ENCODE measurements at regions not wholly inside any gene's neighbourhood (a gene's known extent, or its start where the extent isn't known, plus 50 kb on each side); places are given as distances from the start of the nearest gene placed in this dataset.

DNA sequence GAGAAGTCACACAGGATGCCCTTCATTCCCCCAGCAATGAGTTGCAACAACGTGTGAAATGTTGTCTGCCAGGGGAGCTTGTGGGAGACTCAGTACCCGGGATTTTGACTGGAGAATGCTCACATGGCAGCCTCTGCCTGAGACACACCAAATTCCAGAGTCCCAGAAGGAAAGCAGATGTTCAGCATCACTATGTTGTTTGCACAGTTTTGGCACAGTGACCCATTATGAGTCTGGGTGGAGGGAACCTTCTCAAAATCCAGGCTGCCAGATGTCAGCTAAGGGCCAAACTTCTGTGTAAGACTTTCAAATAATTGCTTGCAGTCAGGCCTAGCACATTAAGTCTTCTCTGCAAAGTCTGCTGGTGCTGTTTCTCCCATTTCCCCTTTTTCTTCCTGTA is 1029.7 kb upstream of the TENM3 start (continued):
- TF ChIP-seq, protein P1, sequence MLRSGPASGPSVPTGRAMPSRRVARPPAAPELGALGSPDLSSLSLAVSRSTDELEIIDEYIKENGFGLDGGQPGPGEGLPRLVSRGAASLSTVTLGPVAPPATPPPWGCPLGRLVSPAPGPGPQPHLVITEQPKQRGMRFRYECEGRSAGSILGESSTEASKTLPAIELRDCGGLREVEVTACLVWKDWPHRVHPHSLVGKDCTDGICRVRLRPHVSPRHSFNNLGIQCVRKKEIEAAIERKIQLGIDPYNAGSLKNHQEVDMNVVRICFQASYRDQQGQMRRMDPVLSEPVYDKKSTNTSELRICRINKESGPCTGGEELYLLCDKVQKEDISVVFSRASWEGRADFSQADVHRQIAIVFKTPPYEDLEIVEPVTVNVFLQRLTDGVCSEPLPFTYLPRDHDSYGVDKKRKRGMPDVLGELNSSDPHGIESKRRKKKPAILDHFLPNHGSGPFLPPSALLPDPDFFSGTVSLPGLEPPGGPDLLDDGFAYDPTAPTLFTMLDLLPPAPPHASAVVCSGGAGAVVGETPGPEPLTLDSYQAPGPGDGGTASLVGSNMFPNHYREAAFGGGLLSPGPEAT (IDR thresholded peaks at IDR 0.05; ENCODE audit: low read depth): no peak
- TF ChIP-seq TCF3 (IDR thresholded peaks at IDR 0.05; ENCODE audit: borderline replicate concordance, insufficient read depth, low read depth, low read length) (no peak), ZNF207 (IDR thresholded peaks at IDR 0.05; ENCODE audit: borderline replicate concordance) (no peak), BRCA1 (IDR thresholded peaks at IDR 0.05; ENCODE audit: low read depth, low read length) (no peak)

DNA sequence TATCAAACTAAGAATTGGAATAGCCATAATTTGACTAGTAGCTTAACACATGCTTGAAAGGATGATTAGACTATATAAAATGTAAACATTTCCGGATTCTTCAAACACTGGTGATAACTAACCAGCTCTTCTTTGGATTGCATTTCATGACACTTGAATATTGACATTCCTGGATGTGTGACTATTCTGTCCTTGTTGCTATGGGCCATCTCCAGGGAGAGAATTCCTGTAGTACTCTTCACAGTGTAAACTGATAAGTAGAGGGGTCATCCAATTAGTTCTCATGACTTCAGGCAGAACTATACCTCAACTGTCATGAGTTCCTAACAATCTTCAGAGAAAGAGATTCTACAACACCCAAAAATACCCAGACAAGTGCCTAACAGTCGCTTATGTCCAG is 1026.7 kb upstream of the TENM3 start:
- Histone ChIP-seq H2AFZ (ENCODE audit: control insufficient read depth, low read depth, low read length) (no peak overlapping the region), H3K4me1 (ENCODE audit: control insufficient read depth, insufficient read depth, low read length) (no peaks in the 10 kb centered on the region), H3K9ac (ENCODE audit: control insufficient read depth, insufficient read depth, low read length) (no peak overlapping the region), H3K27me3 (replicated peaks in 1 of 2; ENCODE audit: control insufficient read depth in 2 of 2, insufficient read depth in 2 of 2, low read length in 1 of 2) (no peaks in the 10 kb centered on the region), H4K20me1 (ENCODE audit: control insufficient read depth, insufficient read depth) (no peaks in the 10 kb centered on the region), H3K36me3 (ENCODE audit: control insufficient read depth in 2 of 2, insufficient read depth in 2 of 2, low read length in 1 of 2) (no peaks in the 10 kb centered on the region), H3K9me3 (replicated peaks; ENCODE audit: control insufficient read depth, insufficient read depth, low read length) (no peaks in the 10 kb centered on the region), H3K4me3 (no peak overlapping the region), H3K27ac (ENCODE audit: control insufficient read depth, insufficient read depth) (no peak overlapping the region), H3K4me2 (ENCODE audit: control insufficient read depth, insufficient read depth) (no peak overlapping the region), H3K79me2 (ENCODE audit: control insufficient read depth, insufficient read depth, low read length) (no peaks in the 10 kb centered on the region)
- 0% methylated on average over 2 of the region's 2 CpGs for WGBS (ENCODE audit: insufficient coverage, insufficient replicate concordance, low lambda C conversion rate, missing lambda C conversion rate)
- intact Hi-C loops (cut with micrococcal nuclease; ENCODE audit: unreplicated experiment): no loop called here
- POLR2A ChIA-PET: no interaction called here
- in situ Hi-C loops (cut with MboI): no loop called here
- DNase-seq (ENCODE audit: low read depth, low spot score) (no peak), FAIRE-seq (no peak), ATAC-seq (no peak)
- BruUV-seq (replicated peaks): no TSS peak
- CTCF ChIA-PET: no interaction called here
- SMC1A ChIA-PET (ENCODE audit: uncharacterized antibody, unreplicated experiment): no interaction called here
- RAD21 ChIA-PET (ENCODE audit: unreplicated experiment): interaction anchor here (0.5 kb wide), 1 partner anchor 25 kb away, joined by 3 read pairs; no protein-coding TSS in a partner anchor
- TF ChIP-seq HDAC2 (IDR thresholded peaks at IDR 0.05) (no peak), MTA3 (IDR thresholded peaks at IDR 0.05; ENCODE audit: borderline replicate concordance, low read length) (no peak), TCF3 (IDR thresholded peaks at IDR 0.05; ENCODE audit: borderline replicate concordance, insufficient read depth, low read depth, low read length) (no peak), IRF4 (IDR thresholded peaks at IDR 0.05; ENCODE audit: low read depth, low read length) (no peak), TCF12 (IDR thresholded peaks at IDR 0.05; ENCODE audit: low read depth, low read length) (no peak), RAD51 (IDR thresholded peaks at IDR 0.05) (no peak), NFIC (IDR thresholded peaks at IDR 0.05; ENCODE audit: low read depth, low read length) (no peak), EZH2 (IDR thresholded peaks at IDR 0.05; ENCODE audit: borderline replicate concordance, control insufficient read depth, low read depth, low read length) (no peak), ZNF622 (IDR thresholded peaks at IDR 0.05) (no peak), POLR2A (IDR thresholded peaks at IDR 0.05; ENCODE audit: low read depth, low read length) (no peak), SPI1 (IDR thresholded peaks at IDR 0.05; ENCODE audit: borderline replicate concordance, insufficient read depth, low read depth, low read length) (no peak)
- TF ChIP-seq, protein P2, sequence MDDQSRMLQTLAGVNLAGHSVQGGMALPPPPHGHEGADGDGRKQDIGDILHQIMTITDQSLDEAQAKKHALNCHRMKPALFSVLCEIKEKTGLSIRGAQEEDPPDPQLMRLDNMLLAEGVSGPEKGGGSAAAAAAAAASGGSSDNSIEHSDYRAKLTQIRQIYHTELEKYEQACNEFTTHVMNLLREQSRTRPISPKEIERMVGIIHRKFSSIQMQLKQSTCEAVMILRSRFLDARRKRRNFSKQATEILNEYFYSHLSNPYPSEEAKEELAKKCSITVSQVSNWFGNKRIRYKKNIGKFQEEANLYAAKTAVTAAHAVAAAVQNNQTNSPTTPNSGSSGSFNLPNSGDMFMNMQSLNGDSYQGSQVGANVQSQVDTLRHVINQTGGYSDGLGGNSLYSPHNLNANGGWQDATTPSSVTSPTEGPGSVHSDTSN (IDR thresholded peaks at IDR 0.05; ENCODE audit: insufficient replicate concordance, low read depth, low read length): no peak
- TF ChIP-seq, protein P3, sequence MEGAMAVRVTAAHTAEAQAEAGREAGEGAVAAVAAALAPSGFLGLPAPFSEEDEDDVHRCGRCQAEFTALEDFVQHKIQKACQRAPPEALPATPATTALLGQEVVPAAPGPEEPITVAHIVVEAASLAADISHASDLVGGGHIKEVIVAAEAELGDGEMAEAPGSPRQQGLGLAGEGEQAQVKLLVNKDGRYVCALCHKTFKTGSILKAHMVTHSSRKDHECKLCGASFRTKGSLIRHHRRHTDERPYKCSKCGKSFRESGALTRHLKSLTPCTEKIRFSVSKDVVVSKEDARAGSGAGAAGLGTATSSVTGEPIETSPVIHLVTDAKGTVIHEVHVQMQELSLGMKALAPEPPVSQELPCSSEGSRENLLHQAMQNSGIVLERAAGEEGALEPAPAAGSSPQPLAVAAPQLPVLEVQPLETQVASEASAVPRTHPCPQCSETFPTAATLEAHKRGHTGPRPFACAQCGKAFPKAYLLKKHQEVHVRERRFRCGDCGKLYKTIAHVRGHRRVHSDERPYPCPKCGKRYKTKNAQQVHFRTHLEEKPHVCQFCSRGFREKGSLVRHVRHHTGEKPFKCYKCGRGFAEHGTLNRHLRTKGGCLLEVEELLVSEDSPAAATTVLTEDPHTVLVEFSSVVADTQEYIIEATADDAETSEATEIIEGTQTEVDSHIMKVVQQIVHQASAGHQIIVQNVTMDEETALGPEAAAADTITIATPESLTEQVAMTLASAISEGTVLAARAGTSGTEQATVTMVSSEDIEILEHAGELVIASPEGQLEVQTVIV (IDR thresholded peaks at IDR 0.05; ENCODE audit: borderline replicate concordance, partially characterized antibody): no peak
- TF ChIP-seq, protein P4, sequence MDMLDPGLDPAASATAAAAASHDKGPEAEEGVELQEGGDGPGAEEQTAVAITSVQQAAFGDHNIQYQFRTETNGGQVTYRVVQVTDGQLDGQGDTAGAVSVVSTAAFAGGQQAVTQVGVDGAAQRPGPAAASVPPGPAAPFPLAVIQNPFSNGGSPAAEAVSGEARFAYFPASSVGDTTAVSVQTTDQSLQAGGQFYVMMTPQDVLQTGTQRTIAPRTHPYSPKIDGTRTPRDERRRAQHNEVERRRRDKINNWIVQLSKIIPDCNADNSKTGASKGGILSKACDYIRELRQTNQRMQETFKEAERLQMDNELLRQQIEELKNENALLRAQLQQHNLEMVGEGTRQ (IDR thresholded peaks at IDR 0.05; ENCODE audit: borderline replicate concordance, low read depth, low read length): no peak

Measured in GM12878 (cell line).